ENCODE measurements at regions not wholly inside any gene's neighbourhood (a gene's known extent, or its start where the extent isn't known, plus 50 kb on each side); places are given as distances from the start of the nearest gene placed in this dataset.

DNA sequence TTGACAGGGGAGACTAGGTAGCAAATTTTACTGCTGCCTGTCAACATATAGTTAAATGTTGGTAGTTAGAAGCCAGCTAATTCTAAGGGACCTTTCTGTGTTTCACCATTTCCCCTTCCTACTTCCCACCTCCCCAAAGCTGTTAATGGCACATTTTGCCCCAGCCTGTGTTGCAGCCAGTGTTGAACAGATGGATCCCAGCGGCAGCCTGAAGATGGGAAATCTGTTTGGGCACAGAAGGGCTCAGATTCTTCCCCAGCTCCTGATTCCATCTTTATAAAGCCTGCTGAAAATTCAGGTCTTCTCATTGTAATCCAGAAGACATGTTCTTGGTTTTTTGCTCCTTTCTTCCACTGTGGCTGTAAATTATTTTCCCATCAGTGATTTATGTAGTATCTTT, 89.0 kb downstream of the SPRY1 start:
- H3K9me3 Mint-ChIP-seq (ENCODE audit: insufficient read depth), result no peaks in the 10 kb centered on the region
- no peak overlapping the region for H2AFZ ChIP-seq (ENCODE audit: insufficient read depth, low read depth, low read length, poor library complexity, severe bottlenecking)
- no peak for ATAC-seq (ENCODE audit: low read depth)

DNA sequence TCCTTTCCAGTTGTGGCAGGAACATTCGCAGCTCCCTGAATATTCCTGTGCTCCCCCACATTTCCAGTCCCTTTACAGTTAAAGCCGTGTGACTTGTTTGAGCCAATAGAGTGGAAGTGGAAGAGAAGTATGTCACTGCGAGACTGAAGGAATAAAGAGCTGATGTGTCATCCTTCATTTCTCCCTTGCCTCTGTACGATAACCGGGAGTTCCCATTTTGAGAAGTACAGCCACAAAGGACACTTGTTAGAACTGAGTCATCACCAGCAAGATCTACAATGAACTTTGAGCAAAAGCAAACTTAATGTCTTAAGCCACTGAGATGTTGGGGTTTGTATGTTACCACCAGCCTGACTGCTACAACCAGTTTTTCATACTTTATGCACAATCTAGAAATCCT, 92.3 kb downstream of the SPRY1 start:
- CTCF ChIA-PET, result interaction anchor here (1.1 kb wide), 1 partner anchor 33 kb away, joined by 4 read pairs; no protein-coding TSS in a partner anchor
- H3K36me3 ChIP-seq (replicated peaks in 1 of 2; ENCODE audit: control extremely low read depth in 1 of 2, control insufficient read depth in 1 of 2, extremely low read depth in 1 of 2, insufficient read depth in 2 of 2, low read length in 1 of 2), result no peaks in the 10 kb centered on the region
- peaks cover 0 to 7% (median under 1%) of the 10 kb centered on the region in 3 donors for H3K9me3 ChIP-seq (ENCODE audit: control extremely low read depth in 1 of 3, control insufficient read depth in 2 of 3, insufficient read depth in 1 of 3, low read length in 2 of 3)
- H2AFZ ChIP-seq (ENCODE audit: insufficient read depth, low read depth, low read length, poor library complexity, severe bottlenecking), result no peak overlapping the region
- Mint-ChIP-seq H3K27ac (no peak overlapping the region), H3K27me3 (peaks cover under 1% of the 10 kb centered on the region), H3K9me3 (ENCODE audit: insufficient read depth) (no peaks in the 10 kb centered on the region), H3K4me3 (no peak overlapping the region), H3K4me1 (peaks cover 2% of the 10 kb centered on the region)
- POLR2A ChIA-PET, result no interaction called here
- no peak overlapping the region for H3K9ac ChIP-seq (ENCODE audit: low read length)
- no peak for DNase-seq
- H3K27ac ChIP-seq (ENCODE audit: low read length in 2 of 2), result no peak overlapping the region
- no peaks in the 10 kb centered on the region for H3K4me1 ChIP-seq (ENCODE audit: control insufficient read depth in 2 of 2, insufficient read depth in 2 of 2, low read length in 2 of 2)
- intact Hi-C loops (cut with micrococcal nuclease), result no loop called here
- TF ChIP-seq EZH2 (IDR thresholded peaks at IDR 0.05; ENCODE audit: borderline replicate concordance, insufficient read depth, low read depth, low read length, poor library complexity, severe bottlenecking), result no peak
- TF ChIP-seq, protein P1, sequence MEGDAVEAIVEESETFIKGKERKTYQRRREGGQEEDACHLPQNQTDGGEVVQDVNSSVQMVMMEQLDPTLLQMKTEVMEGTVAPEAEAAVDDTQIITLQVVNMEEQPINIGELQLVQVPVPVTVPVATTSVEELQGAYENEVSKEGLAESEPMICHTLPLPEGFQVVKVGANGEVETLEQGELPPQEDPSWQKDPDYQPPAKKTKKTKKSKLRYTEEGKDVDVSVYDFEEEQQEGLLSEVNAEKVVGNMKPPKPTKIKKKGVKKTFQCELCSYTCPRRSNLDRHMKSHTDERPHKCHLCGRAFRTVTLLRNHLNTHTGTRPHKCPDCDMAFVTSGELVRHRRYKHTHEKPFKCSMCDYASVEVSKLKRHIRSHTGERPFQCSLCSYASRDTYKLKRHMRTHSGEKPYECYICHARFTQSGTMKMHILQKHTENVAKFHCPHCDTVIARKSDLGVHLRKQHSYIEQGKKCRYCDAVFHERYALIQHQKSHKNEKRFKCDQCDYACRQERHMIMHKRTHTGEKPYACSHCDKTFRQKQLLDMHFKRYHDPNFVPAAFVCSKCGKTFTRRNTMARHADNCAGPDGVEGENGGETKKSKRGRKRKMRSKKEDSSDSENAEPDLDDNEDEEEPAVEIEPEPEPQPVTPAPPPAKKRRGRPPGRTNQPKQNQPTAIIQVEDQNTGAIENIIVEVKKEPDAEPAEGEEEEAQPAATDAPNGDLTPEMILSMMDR (IDR thresholded peaks at IDR 0.05), result no peak
- no peaks in the 10 kb centered on the region for H4K20me1 ChIP-seq (ENCODE audit: control insufficient read depth, insufficient read depth, low read length, poor library complexity, severe bottlenecking)
- H3K4me3 ChIP-seq (ENCODE audit: control extremely low read depth in 1 of 5, extremely low read depth in 1 of 5, insufficient read depth in 1 of 5, low read depth in 2 of 5, low read length in 4 of 5), result no peak overlapping the region
- no peak for ATAC-seq (ENCODE audit: low read depth)
- H3K79me2 ChIP-seq (ENCODE audit: control insufficient read depth, insufficient read depth, low read length), result no peaks in the 10 kb centered on the region
- H3K4me2 ChIP-seq (replicated peaks; ENCODE audit: low read depth, low read length, poor library complexity, severe bottlenecking), result no peak overlapping the region
- no peaks in the 10 kb centered on the region for H3K27me3 ChIP-seq (replicated peaks in 1 of 4; ENCODE audit: control extremely low read depth in 1 of 4, control insufficient read depth in 3 of 4, insufficient read depth in 4 of 4, low read length in 3 of 4)
- no CpG with 5 or more reads among the region's 5 CpGs for WGBS (ENCODE audit: insufficient coverage)

More for the DNA sequence above, 89.0 kb downstream of the SPRY1 start:
- no peak for TF ChIP-seq EZH2 (IDR thresholded peaks at IDR 0.05; ENCODE audit: borderline replicate concordance, insufficient read depth, low read depth, low read length, poor library complexity, severe bottlenecking)
- TF ChIP-seq, protein P1 (IDR thresholded peaks at IDR 0.05), result no peak
- no peak overlapping the region for H3K27ac Mint-ChIP-seq
- H3K4me3 Mint-ChIP-seq, result no peak overlapping the region
- Histone ChIP-seq H3K9ac (ENCODE audit: low read length) (no peak overlapping the region), H3K27ac (ENCODE audit: low read length in 2 of 2) (no peak overlapping the region), H3K27me3 (replicated peaks in 1 of 4; ENCODE audit: control extremely low read depth in 1 of 4, control insufficient read depth in 3 of 4, insufficient read depth in 4 of 4, low read length in 3 of 4) (no peaks in the 10 kb centered on the region), H3K36me3 (replicated peaks in 1 of 2; ENCODE audit: control extremely low read depth in 1 of 2, control insufficient read depth in 1 of 2, extremely low read depth in 1 of 2, insufficient read depth in 2 of 2, low read length in 1 of 2) (no peaks in the 10 kb centered on the region), H3K79me2 (ENCODE audit: control insufficient read depth, insufficient read depth, low read length) (no peaks in the 10 kb centered on the region), H3K4me1 (ENCODE audit: control insufficient read depth in 2 of 2, insufficient read depth in 2 of 2, low read length in 2 of 2) (no peaks in the 10 kb centered on the region), H3K9me3 (ENCODE audit: control extremely low read depth in 1 of 3, control insufficient read depth in 2 of 3, insufficient read depth in 1 of 3, low read length in 2 of 3) (peaks cover 0 to 4% (median 0%) of the 10 kb centered on the region in 3 donors), H3K4me2 (replicated peaks; ENCODE audit: low read depth, low read length, poor library complexity, severe bottlenecking) (no peak overlapping the region), H3K4me3 (ENCODE audit: control extremely low read depth in 1 of 5, extremely low read depth in 1 of 5, insufficient read depth in 1 of 5, low read depth in 2 of 5, low read length in 4 of 5) (no peak overlapping the region), H4K20me1 (ENCODE audit: control insufficient read depth, insufficient read depth, low read length, poor library complexity, severe bottlenecking) (no peaks in the 10 kb centered on the region)
- ChIA-PET POLR2A (no interaction called here), CTCF (no interaction called here)
- no peak for DNase-seq
- intact Hi-C loops (cut with micrococcal nuclease), result no loop called here
- no peaks in the 10 kb centered on the region for H3K27me3 Mint-ChIP-seq
- 90% methylated on average over 1 of the region's 1 CpG for WGBS (ENCODE audit: insufficient coverage)
- peaks cover 2% of the 10 kb centered on the region for H3K4me1 Mint-ChIP-seq

Data from B cell (primary cell).